Testis (tissue), 2 donors: ENCODE measurements at regions not wholly inside any gene's neighbourhood (a gene's known extent, or its start where the extent isn't known, plus 50 kb on each side); places are given as distances from the start of the nearest gene placed in this dataset.
"Not testable (repeated sequence)": the region's sequence is repeated elsewhere in the genome, so short reads cannot be mapped to it uniquely, and the experiment has no call there.

ENCODE experiments used
- DNase-seq: peaks from one replicate; pipeline ENCODE4 v3.0.0-alpha.2; 2019
- H3K27ac ChIP-seq, 2 donors: fragments of 200-600 bp; sonication (generic); one replicate each; pipeline ENCODE4 v1.5.1; 2019
- H3K27me3 ChIP-seq: fragments of 200-600 bp; sonication (generic); one replicate; pipeline ENCODE4 v1.5.1; 2019
- H3K36me3 ChIP-seq: fragments of 200-600 bp; sonication (generic); one replicate; pipeline ENCODE4 v1.5.1; 2017; ENCODE audit warnings: low read depth; ENCODE audit errors: missing control alignments
- H3K4me1 ChIP-seq: fragments of 200-600 bp; sonication (generic); one replicate; pipeline ENCODE4 v1.5.1; 2019
- H3K4me3 ChIP-seq, 2 donors: fragments of 200-600 bp; sonication (generic); one replicate each; pipeline ENCODE4 v1.5.1; 2017 to 2019
- H3K9me3 ChIP-seq: fragments of 200-600 bp; sonication (generic); one replicate; pipeline ENCODE4 v1.5.1; 2017
- POLR2A ChIP-seq: fragments of 450-650 bp; IDR thresholded peaks from one replicate; pipeline ENCODE4 v1.6.1; 2017; ENCODE audit warnings: antibody characterized with exemption, mild to moderate bottlenecking, moderate library complexity
- WGBS, 2 donors: methylation state at CpG; one replicate each; pipeline ENCODE4 v1.1.5; 2018; 5-methylcytosine and 5-hydroxymethylcytosine counted together
- intact Hi-C: fragments of 100-400 bp; cut with DNase I; formaldehyde crosslinking; loops from one replicate; pipeline ENCODE4 v1.15.1; 2023; ENCODE audit warnings: low total_unique reads
- TF ChIP-seq, protein P1 (sequence below), 3 experiments: fragments of 450-650 bp in 2 of 3; fragments of 200-600 bp in 1 of 3; sonication (generic) in 1 of 3; IDR thresholded peaks; one replicate each; pipeline ENCODE4 v1.5.1; 2016 to 2019; ENCODE audit warnings: antibody characterized with exemption in 3 of 3, mild to moderate bottlenecking in 2 of 3, moderate library complexity in 1 of 3

DNA sequence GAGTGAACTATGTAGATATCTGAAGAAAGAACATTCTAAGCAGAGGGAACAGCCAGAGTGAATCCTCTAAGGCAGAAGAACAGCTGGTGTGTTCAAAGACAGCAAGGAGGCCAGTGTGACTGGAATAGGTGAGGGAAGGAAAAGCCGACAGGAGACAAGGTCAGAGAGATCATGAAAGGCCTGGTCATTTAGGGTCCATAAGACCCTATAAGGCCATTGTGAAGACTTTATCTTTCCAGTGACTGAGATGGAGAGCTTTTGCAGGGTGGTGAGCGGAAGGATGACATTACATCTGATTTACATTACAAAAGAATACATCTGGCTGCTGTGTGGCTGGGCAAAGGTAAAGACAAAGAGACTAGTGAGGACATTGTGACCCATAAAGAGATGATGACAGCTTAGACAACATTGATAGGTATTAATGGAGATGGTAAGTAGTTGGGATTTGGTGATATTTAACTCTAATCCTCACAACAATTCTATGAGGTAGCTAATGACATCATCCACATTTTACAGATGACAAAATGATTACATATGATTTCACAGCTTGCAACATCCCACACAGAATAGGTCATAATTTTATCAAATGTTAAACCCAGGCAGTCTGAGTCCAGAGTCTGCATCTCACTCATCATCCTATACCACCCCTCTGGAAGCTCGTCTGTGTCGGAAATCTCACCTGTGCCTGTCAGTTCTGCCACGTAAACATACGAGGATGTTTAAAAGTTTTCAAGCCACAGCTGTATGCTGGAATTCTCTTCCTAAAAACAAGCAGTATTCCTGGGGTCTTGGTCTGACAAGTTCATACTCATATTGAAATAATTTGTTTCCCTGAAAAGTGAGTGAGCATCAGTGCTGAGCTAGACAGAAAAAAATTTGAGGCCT, 70.2 kb upstream of the PIK3R4 start:
- no peak overlapping the region for H3K27ac ChIP-seq
- H3K9me3 ChIP-seq, result no peaks in the 10 kb centered on the region
- 92 to 94% methylated on average over 6 of the region's 6 CpGs for WGBS, 2 donors
- no peaks in the 10 kb centered on the region for H3K4me1 ChIP-seq
- H3K27me3 ChIP-seq, result no peaks in the 10 kb centered on the region
- H3K36me3 ChIP-seq, result no peaks in the 10 kb centered on the region
- no peak overlapping the region for H3K4me3 ChIP-seq
- intact Hi-C loops, result no loop called here
- no peak for DNase-seq
- TF ChIP-seq POLR2A, result no peak
- TF ChIP-seq, protein P1, sequence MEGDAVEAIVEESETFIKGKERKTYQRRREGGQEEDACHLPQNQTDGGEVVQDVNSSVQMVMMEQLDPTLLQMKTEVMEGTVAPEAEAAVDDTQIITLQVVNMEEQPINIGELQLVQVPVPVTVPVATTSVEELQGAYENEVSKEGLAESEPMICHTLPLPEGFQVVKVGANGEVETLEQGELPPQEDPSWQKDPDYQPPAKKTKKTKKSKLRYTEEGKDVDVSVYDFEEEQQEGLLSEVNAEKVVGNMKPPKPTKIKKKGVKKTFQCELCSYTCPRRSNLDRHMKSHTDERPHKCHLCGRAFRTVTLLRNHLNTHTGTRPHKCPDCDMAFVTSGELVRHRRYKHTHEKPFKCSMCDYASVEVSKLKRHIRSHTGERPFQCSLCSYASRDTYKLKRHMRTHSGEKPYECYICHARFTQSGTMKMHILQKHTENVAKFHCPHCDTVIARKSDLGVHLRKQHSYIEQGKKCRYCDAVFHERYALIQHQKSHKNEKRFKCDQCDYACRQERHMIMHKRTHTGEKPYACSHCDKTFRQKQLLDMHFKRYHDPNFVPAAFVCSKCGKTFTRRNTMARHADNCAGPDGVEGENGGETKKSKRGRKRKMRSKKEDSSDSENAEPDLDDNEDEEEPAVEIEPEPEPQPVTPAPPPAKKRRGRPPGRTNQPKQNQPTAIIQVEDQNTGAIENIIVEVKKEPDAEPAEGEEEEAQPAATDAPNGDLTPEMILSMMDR (IDR thresholded peaks at IDR 0.05), result no peak

DNA sequence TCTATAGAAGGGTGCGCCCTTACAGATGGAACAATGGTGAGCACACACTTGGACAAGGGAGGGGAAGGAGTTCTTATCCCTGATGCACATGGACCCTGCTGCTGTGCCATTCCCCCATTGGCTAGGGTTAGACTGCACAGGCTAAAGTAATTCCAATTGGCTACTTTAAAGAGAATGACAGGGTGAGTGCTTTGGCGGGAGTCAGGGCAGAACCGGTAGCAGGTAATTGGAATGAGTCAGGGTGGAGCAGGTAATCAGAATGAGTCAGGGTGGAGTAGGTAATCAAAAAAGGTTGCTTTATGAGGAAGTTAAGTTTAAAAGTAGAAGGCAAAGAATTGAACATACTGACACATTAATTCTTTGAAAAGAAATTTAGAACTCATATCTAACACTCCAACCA, 71.4 kb upstream of the PIK3R4 start:
- H3K4me3 ChIP-seq, H3K4me1 ChIP-seq, DNase-seq, H3K36me3 ChIP-seq, H3K9me3 ChIP-seq, H3K27me3 ChIP-seq, intact Hi-C loops, H3K27ac ChIP-seq: not testable (repeated sequence)
- 92 to 94% methylated on average over 3 of the region's 3 CpGs for WGBS, 2 donors

DNA sequence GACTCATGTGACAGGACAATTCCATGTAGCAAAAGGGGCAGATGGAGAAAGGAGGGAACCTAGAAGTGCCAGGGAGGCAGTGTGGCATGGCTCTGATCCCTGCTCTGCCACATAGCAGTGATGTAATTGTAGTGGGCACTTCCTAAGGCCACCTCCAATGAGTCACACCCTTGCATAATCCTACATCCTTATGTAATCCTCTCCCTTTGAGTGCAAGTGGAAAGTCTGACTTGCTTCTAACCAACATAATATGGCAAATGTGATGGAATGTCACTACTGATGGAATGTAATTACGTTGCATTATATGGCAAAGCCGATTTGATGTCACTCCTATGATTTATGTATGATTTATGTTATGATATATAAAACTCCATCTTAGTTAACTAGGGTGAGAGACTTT, 72.9 kb upstream of the ATP2C1 start:
- H3K9me3 ChIP-seq, result no peaks in the 10 kb centered on the region
- no peak for DNase-seq

DNA sequence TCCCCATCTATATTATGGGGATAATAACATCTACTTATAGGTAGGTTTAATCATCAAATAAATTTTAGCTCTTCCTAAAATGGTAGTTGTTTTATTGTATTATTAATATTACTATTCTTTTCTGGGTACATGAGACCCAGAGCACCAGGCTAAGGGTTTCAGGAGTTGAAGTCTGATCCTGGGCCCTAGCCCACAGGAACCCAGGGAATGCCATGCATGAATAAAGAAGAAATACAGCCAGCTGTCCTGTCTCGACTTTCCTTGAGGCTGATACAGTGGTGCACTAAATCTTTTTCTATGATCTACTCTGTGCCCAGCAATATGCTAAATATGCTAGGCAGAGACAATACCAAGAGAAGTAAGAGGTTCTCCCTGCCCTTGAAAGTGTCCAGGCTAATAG, 72.1 kb upstream of the ATP2C1 start:
- H3K36me3 ChIP-seq, result no peaks in the 10 kb centered on the region
- no peak overlapping the region for H3K27ac ChIP-seq
- no peak for DNase-seq
- H3K4me3 ChIP-seq, result no peak overlapping the region
- 91 to 92% methylated on average over 1 of the region's 1 CpG for WGBS, 2 donors
- H3K4me1 ChIP-seq, result no peaks in the 10 kb centered on the region
- H3K27me3 ChIP-seq, result no peaks in the 10 kb centered on the region
- H3K9me3 ChIP-seq, result no peaks in the 10 kb centered on the region
- intact Hi-C loops, result no loop called here
- TF ChIP-seq POLR2A, result no peak
- TF ChIP-seq, protein P1 (IDR thresholded peaks at IDR 0.05), result no peak

More for the DNA sequence above, 72.9 kb upstream of the ATP2C1 start:
- H3K4me3 ChIP-seq, result no peak overlapping the region
- intact Hi-C loops, result no loop called here
- 85 to 95% methylated on average over 2 of the region's 2 CpGs for WGBS, 2 donors
- H3K27ac ChIP-seq, result no peak overlapping the region
- H3K4me1 ChIP-seq, result no peaks in the 10 kb centered on the region
- no peaks in the 10 kb centered on the region for H3K36me3 ChIP-seq
- no peaks in the 10 kb centered on the region for H3K27me3 ChIP-seq
- TF ChIP-seq, protein P1 (IDR thresholded peaks at IDR 0.05), result no peak
- TF ChIP-seq POLR2A, result no peak

DNA sequence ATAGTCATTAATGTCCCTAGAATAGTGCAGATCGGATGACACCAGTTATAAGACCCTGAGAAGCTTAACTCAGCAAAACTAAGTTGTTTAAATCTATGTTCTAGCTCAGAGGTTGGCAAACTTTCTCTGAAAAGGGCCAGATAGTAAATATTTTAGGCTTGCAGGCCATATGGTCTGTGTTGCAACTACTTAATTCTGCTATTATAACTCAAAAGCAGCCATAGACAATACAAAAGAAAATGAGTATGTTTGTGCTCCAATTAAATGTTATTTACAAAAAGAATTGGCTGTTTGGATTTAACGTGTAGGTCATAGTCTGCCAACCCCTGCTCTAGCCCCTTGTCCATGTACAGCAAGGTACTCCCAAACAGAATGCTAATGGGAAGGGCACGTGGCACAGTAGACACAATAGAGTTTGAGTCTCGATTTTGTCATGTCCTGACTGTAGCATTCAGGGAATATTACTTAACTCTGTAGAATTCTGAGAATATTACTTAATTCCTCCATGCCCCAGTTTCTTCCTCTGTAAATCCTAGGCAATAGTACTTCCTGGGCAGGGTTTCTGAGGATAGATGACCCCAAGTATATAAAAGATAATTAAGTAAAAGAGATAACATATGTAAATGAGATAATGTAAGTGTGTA, 70.5 kb upstream of the ATP2C1 start:
- 73 to 86% methylated on average over 4 of the region's 4 CpGs for WGBS, 2 donors

More for the DNA sequence above, 70.5 kb upstream of the ATP2C1 start:
- no peak for DNase-seq
- Histone ChIP-seq H3K4me1 (no peaks in the 10 kb centered on the region), H3K36me3 (no peaks in the 10 kb centered on the region), H3K4me3 (no peak overlapping the region), H3K27ac (no peak overlapping the region), H3K27me3 (no peaks in the 10 kb centered on the region), H3K9me3 (no peaks in the 10 kb centered on the region)
- intact Hi-C loops, result no loop called here
- TF ChIP-seq, protein P1 (IDR thresholded peaks at IDR 0.05), result no peak
- TF ChIP-seq POLR2A, result no peak
